ENCODE measurements at regions not wholly inside any gene's neighbourhood (a gene's known extent, or its start where the extent isn't known, plus 50 kb on each side); places are given as distances from the start of the nearest gene placed in this dataset.
"Not testable (repeated sequence)": the region's sequence is repeated elsewhere in the genome, so short reads cannot be mapped to it uniquely, and the experiment has no call there.

GRCh38 chr5:17050236-17050635 lies 114.1 kb upstream of the MYO10 start:
- ChIA-PET CTCF (no interaction called here), POLR2A (no interaction called here)
- DNase-seq (no peak), ATAC-seq (replicated peaks in 1 of 4) (no peak)
- no peaks in the 10 kb centered on the region for H3K36me3 Mint-ChIP-seq
- no peak overlapping the region for H3K4me3 Mint-ChIP-seq
- H3K27ac Mint-ChIP-seq = no peak overlapping the region
- no peaks in the 10 kb centered on the region for H3K36me3 ChIP-seq (ENCODE audit: control insufficient read depth in 2 of 2, extremely low read depth in 1 of 2, insufficient read depth in 1 of 2, low read length in 1 of 2)
- no peak overlapping the region for H3K4me3 ChIP-seq (ENCODE audit: control insufficient read depth in 1 of 2, extremely low read depth in 1 of 2, low read length in 1 of 2)
- no peaks in the 10 kb centered on the region for H3K27me3 Mint-ChIP-seq
- H3K9me3 Mint-ChIP-seq = no peaks in the 10 kb centered on the region
- H3K27ac ChIP-seq (ENCODE audit: low read length) = no peak overlapping the region
- no peaks in the 10 kb centered on the region for H3K4me1 Mint-ChIP-seq
- 94% methylated on average over 3 of the region's 3 CpGs for WGBS (ENCODE audit: insufficient coverage)
- no peaks in the 10 kb centered on the region for H3K9me3 ChIP-seq
- H3K27me3 ChIP-seq (replicated peaks in 1 of 2; ENCODE audit: control insufficient read depth in 2 of 2, extremely low read depth in 1 of 2, insufficient read depth in 2 of 2, low read length in 1 of 2) = peaks cover 0 to 2% of the 10 kb centered on the region in 2 experiments
- H3K4me1 ChIP-seq (ENCODE audit: control insufficient read depth in 1 of 2, extremely low read depth in 1 of 2, insufficient read depth in 2 of 2, low read length in 2 of 2) = no peaks in the 10 kb centered on the region

- peaks cover 0 to 2% of the 10 kb centered on the region in 2 experiments for H3K27me3 ChIP-seq (replicated peaks in 1 of 2; ENCODE audit: control insufficient read depth in 2 of 2, extremely low read depth in 1 of 2, insufficient read depth in 2 of 2, low read length in 1 of 2)
- H3K4me1 ChIP-seq (ENCODE audit: control insufficient read depth in 1 of 2, extremely low read depth in 1 of 2, insufficient read depth in 2 of 2, low read length in 2 of 2) = no peaks in the 10 kb centered on the region
- H3K36me3 ChIP-seq (ENCODE audit: control insufficient read depth in 2 of 2, extremely low read depth in 1 of 2, insufficient read depth in 1 of 2, low read length in 1 of 2) = no peaks in the 10 kb centered on the region
- H3K36me3 Mint-ChIP-seq = no peaks in the 10 kb centered on the region
- H3K27me3 Mint-ChIP-seq = peaks cover 0 to 5% of the 10 kb centered on the region in 2 donors
- ATAC-seq (replicated peaks in 1 of 4) (no peak), DNase-seq (no peak)
- no peak overlapping the region for H3K4me3 Mint-ChIP-seq
- H3K27ac ChIP-seq (ENCODE audit: low read length) = no peak overlapping the region
- WGBS (ENCODE audit: insufficient coverage) = 73% methylated on average over 5 of the region's 8 CpGs
- ChIA-PET CTCF (interaction anchor here (0.6 to 0.7 kb wide), 2 partner anchors 29 to 626 kb away, joined by 3 to 5 read pairs; no protein-coding TSS in a partner anchor), POLR2A (no interaction called here)
- H3K4me1 Mint-ChIP-seq = no peaks in the 10 kb centered on the region
- no peak overlapping the region for H3K27ac Mint-ChIP-seq
- H3K9me3 ChIP-seq = no peaks in the 10 kb centered on the region
- H3K9me3 Mint-ChIP-seq = no peaks in the 10 kb centered on the region
- no peak overlapping the region for H3K4me3 ChIP-seq (ENCODE audit: control insufficient read depth in 1 of 2, extremely low read depth in 1 of 2, low read length in 1 of 2)
Observed at GRCh38 chr5:17054911-17055310, 118.8 kb upstream of the MYO10 start.

GRCh38 chr5:17056141-17056631 lies 120.1 kb upstream of the MYO10 start:
- no peaks in the 10 kb centered on the region for H3K4me1 ChIP-seq (ENCODE audit: control insufficient read depth in 1 of 2, extremely low read depth in 1 of 2, insufficient read depth in 2 of 2, low read length in 2 of 2)
- ChIA-PET POLR2A (no interaction called here), CTCF (no interaction called here)
- Mint-ChIP-seq H3K36me3 (no peaks in the 10 kb centered on the region), H3K27ac (no peak overlapping the region), H3K4me1 (no peaks in the 10 kb centered on the region), H3K4me3 (no peak overlapping the region), H3K27me3 (peaks cover 0 to 5% of the 10 kb centered on the region in 2 donors), H3K9me3 (no peaks in the 10 kb centered on the region)
- DNase-seq (no peak), ATAC-seq (replicated peaks in 1 of 4) (no peak)
- no peak overlapping the region for H3K27ac ChIP-seq (ENCODE audit: low read length)
- peaks cover 0 to 2% of the 10 kb centered on the region in 2 experiments for H3K27me3 ChIP-seq (replicated peaks in 1 of 2; ENCODE audit: control insufficient read depth in 2 of 2, extremely low read depth in 1 of 2, insufficient read depth in 2 of 2, low read length in 1 of 2)
- no peak overlapping the region for H3K4me3 ChIP-seq (ENCODE audit: control insufficient read depth in 1 of 2, extremely low read depth in 1 of 2, low read length in 1 of 2)
- 87% methylated on average over 6 of the region's 7 CpGs for WGBS (ENCODE audit: insufficient coverage)
- H3K36me3 ChIP-seq (ENCODE audit: control insufficient read depth in 2 of 2, extremely low read depth in 1 of 2, insufficient read depth in 1 of 2, low read length in 1 of 2) = no peaks in the 10 kb centered on the region
- no peaks in the 10 kb centered on the region for H3K9me3 ChIP-seq

- H3K4me3 Mint-ChIP-seq = no peak overlapping the region
- no peaks in the 10 kb centered on the region for H3K4me1 Mint-ChIP-seq
- H3K36me3 Mint-ChIP-seq = no peaks in the 10 kb centered on the region
- DNase-seq (no peak), ATAC-seq (replicated peaks in 1 of 4) (no peak)
- no peaks in the 10 kb centered on the region for H3K27me3 ChIP-seq (replicated peaks in 1 of 2; ENCODE audit: control insufficient read depth in 2 of 2, extremely low read depth in 1 of 2, insufficient read depth in 2 of 2, low read length in 1 of 2)
- no peak overlapping the region for H3K27ac Mint-ChIP-seq
- no peak overlapping the region for H3K4me3 ChIP-seq (ENCODE audit: control insufficient read depth in 1 of 2, extremely low read depth in 1 of 2, low read length in 1 of 2)
- peaks cover 0 to 5% of the 10 kb centered on the region in 2 donors for H3K27me3 Mint-ChIP-seq
- ChIA-PET POLR2A (no interaction called here), CTCF (no interaction called here)
- no peak overlapping the region for H3K27ac ChIP-seq (ENCODE audit: low read length)
- H3K9me3 ChIP-seq = no peaks in the 10 kb centered on the region
- no peaks in the 10 kb centered on the region for H3K36me3 ChIP-seq (ENCODE audit: control insufficient read depth in 2 of 2, extremely low read depth in 1 of 2, insufficient read depth in 1 of 2, low read length in 1 of 2)
- no peaks in the 10 kb centered on the region for H3K9me3 Mint-ChIP-seq
- no peaks in the 10 kb centered on the region for H3K4me1 ChIP-seq (ENCODE audit: control insufficient read depth in 1 of 2, extremely low read depth in 1 of 2, insufficient read depth in 2 of 2, low read length in 2 of 2)
- 67% methylated on average over 1 of the region's 7 CpGs for WGBS (ENCODE audit: insufficient coverage)
Observed at GRCh38 chr5:17058438-17058837, 122.3 kb upstream of the MYO10 start.

- DNase-seq (peak in 1 of 35 experiments; percentile 1), ATAC-seq (replicated peaks in 1 of 4) (no peak)
- H3K27me3 ChIP-seq (replicated peaks in 1 of 2; ENCODE audit: control insufficient read depth in 2 of 2, extremely low read depth in 1 of 2, insufficient read depth in 2 of 2, low read length in 1 of 2) = no peaks in the 10 kb centered on the region
- Mint-ChIP-seq H3K36me3 (no peaks in the 10 kb centered on the region), H3K4me3 (no peak overlapping the region), H3K4me1 (no peaks in the 10 kb centered on the region), H3K27me3 (no peaks in the 10 kb centered on the region), H3K9me3 (no peaks in the 10 kb centered on the region), H3K27ac (no peak overlapping the region)
- H3K27ac ChIP-seq (ENCODE audit: low read length) = no peak overlapping the region
- H3K4me1 ChIP-seq (ENCODE audit: control insufficient read depth in 1 of 2, extremely low read depth in 1 of 2, insufficient read depth in 2 of 2, low read length in 2 of 2) = no peaks in the 10 kb centered on the region
- WGBS (ENCODE audit: insufficient coverage) = 91% methylated on average over 33 of the region's 33 CpGs
- no peaks in the 10 kb centered on the region for H3K9me3 ChIP-seq
- H3K4me3 ChIP-seq (ENCODE audit: control insufficient read depth in 1 of 2, extremely low read depth in 1 of 2, low read length in 1 of 2) = no peak overlapping the region
- POLR2A ChIA-PET = no interaction called here
- H3K36me3 ChIP-seq (ENCODE audit: control insufficient read depth in 2 of 2, extremely low read depth in 1 of 2, insufficient read depth in 1 of 2, low read length in 1 of 2) = no peaks in the 10 kb centered on the region
- CTCF ChIA-PET = no interaction called here
Observed at GRCh38 chr5:17061973-17062470, 125.9 kb upstream of the MYO10 start.

GRCh38 chr5:17062741-17063140 lies 126.7 kb upstream of the MYO10 start:
- H3K4me1 Mint-ChIP-seq; H3K27me3 Mint-ChIP-seq; H3K9me3 ChIP-seq; H3K27ac ChIP-seq (ENCODE audit: low read length); H3K4me3 Mint-ChIP-seq; H3K4me3 ChIP-seq (ENCODE audit: control insufficient read depth in 1 of 2, extremely low read depth in 1 of 2, low read length in 1 of 2); H3K36me3 ChIP-seq (ENCODE audit: control insufficient read depth in 2 of 2, extremely low read depth in 1 of 2, insufficient read depth in 1 of 2, low read length in 1 of 2); H3K9me3 Mint-ChIP-seq; H3K4me1 ChIP-seq (ENCODE audit: control insufficient read depth in 1 of 2, extremely low read depth in 1 of 2, insufficient read depth in 2 of 2, low read length in 2 of 2); H3K27ac Mint-ChIP-seq; POLR2A ChIA-PET; DNase-seq; ATAC-seq (replicated peaks in 1 of 4); CTCF ChIA-PET; H3K27me3 ChIP-seq (replicated peaks in 1 of 2; ENCODE audit: control insufficient read depth in 2 of 2, extremely low read depth in 1 of 2, insufficient read depth in 2 of 2, low read length in 1 of 2); H3K36me3 Mint-ChIP-seq: not testable (repeated sequence)
- 94% methylated on average over 4 of the region's 4 CpGs for WGBS (ENCODE audit: insufficient coverage)

- H3K4me3 ChIP-seq (ENCODE audit: control insufficient read depth in 1 of 2, extremely low read depth in 1 of 2, low read length in 1 of 2) = no peak overlapping the region
- ATAC-seq (replicated peaks in 1 of 4) = no peak
- WGBS (ENCODE audit: insufficient coverage) = 50% methylated on average over 1 of the region's 3 CpGs
- H3K27me3 ChIP-seq (replicated peaks in 1 of 2; ENCODE audit: control insufficient read depth in 2 of 2, extremely low read depth in 1 of 2, insufficient read depth in 2 of 2, low read length in 1 of 2) = no peaks in the 10 kb centered on the region
- Mint-ChIP-seq H3K36me3 (no peaks in the 10 kb centered on the region), H3K27ac (no peak overlapping the region), H3K4me3 (no peak overlapping the region), H3K27me3 (no peaks in the 10 kb centered on the region), H3K9me3 (no peaks in the 10 kb centered on the region), H3K4me1 (no peaks in the 10 kb centered on the region)
- no peak for DNase-seq
- H3K27ac ChIP-seq (ENCODE audit: low read length) = no peak overlapping the region
- no peaks in the 10 kb centered on the region for H3K9me3 ChIP-seq
- no peaks in the 10 kb centered on the region for H3K4me1 ChIP-seq (ENCODE audit: control insufficient read depth in 1 of 2, extremely low read depth in 1 of 2, insufficient read depth in 2 of 2, low read length in 2 of 2)
- no peaks in the 10 kb centered on the region for H3K36me3 ChIP-seq (ENCODE audit: control insufficient read depth in 2 of 2, extremely low read depth in 1 of 2, insufficient read depth in 1 of 2, low read length in 1 of 2)
- CTCF ChIA-PET = no interaction called here
- POLR2A ChIA-PET = no interaction called here
Observed at GRCh38 chr5:17064241-17064640, 128.2 kb upstream of the MYO10 start.
